OCI-LY7 (cell line): ENCODE measurements at regions not wholly inside any gene's neighbourhood (a gene's known extent, or its start where the extent isn't known, plus 50 kb on each side); places are given as distances from the start of the nearest gene placed in this dataset.

Source experiments
- CTCF ChIP-seq: fragments of 200-600 bp; sonication (generic); conservative IDR thresholded peaks from 2 replicates; pipeline ENCODE4 v1.5.1; 2014; ENCODE audit warnings: mild to moderate bottlenecking, antibody characterized with exemption, low read length, moderate library complexity, mixed read lengths
- EZH2phosphoT487 ChIP-seq: fragments of 200-600 bp; sonication (generic); IDR thresholded peaks from 2 replicates; pipeline ENCODE4 v1.6.1; 2018; ENCODE audit warnings: low read depth, borderline replicate concordance, mild to moderate bottlenecking, mixed run types, antibody characterized with exemption, low read length, moderate library complexity, mixed read lengths

- TF ChIP-seq CTCF (no peak), EZH2phosphoT487 (no peak)
Measured at GRCh38 chr1:29868096-29868495, 631.8 kb downstream of the PTPRU start.
